NAMALWA (cell line): ENCODE measurements at regions not wholly inside any gene's neighbourhood (a gene's known extent, or its start where the extent isn't known, plus 50 kb on each side); places are given as distances from the start of the nearest gene placed in this dataset.

Experiments
- DNase-seq: peaks from one replicate; pipeline ENCODE4 v3.0.0-alpha.2; 2015; ENCODE audit warnings: low spot score

DNA sequence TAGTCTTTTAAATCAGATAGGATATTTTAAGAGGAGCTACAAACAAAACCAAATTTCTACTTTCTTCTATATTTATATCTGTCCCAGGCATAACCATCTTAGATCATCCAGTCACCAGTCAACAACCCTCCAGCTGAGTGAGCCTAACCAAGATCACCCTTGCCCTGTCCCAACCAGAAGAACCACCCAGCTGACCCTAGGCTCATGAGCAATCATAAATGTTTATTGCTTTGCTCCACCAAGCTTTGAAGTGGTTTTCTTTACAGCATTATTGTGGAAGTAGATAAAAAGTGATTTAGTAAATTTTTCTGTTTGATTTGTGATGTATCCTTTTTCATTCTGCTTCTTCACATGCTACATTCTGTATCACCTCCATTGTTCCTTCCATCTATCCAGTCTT is 167.2 kb upstream of the PIEZO2 start:
- no peak for DNase-seq

GRCh38 chr18:11310476-11311086 is 161.2 kb upstream of the PIEZO2 start:
- DNase-seq: peak; percentile 65

DNA sequence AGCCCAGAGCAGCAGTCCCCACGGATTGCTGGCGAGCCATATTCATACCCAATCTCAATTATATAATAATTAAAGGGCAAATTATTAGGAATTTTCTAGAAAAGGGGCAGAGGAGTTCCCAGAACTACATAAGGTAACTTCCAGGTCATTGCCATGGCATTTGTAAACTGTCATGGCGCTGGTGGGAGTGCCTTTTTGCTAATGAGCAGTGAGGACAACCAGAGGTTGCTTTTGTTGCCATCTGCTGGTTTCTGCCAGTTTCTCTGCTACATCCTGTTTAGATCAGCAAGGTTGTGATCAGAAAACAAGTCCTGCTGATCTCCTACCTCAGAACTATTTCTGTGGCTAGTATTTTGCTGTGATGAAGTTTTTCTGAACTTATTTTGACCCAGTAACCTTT is 159.8 kb upstream of the PIEZO2 start:
- peak; percentile 48 for DNase-seq

- no peak for DNase-seq
Observed at GRCh38 chr18:11308499-11308898, 159.1 kb upstream of the PIEZO2 start.

GRCh38 chr18:11307716-11308115 is 158.3 kb upstream of the PIEZO2 start:
- DNase-seq: no peak

DNA sequence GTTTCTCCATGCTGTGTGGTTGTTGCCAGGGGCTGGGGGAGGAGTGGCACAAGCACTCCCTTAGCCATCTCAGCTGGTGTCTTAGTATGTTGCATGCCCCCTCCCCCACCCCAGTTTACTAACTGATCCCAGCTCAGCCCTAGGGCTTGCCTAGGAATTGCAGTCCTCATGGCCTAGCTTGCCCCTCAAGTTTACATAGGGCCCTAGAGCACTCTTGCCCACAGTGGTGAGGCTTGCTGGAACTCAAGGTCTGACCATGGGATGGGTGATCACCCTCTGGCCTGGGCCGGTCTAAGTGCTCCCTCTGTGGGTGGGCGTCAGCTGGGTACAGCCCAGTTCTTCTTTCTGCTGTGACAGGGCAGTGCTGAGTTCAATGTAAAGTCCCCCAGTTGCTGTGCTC is 156.1 kb upstream of the PIEZO2 start:
- DNase-seq: no peak

DNA sequence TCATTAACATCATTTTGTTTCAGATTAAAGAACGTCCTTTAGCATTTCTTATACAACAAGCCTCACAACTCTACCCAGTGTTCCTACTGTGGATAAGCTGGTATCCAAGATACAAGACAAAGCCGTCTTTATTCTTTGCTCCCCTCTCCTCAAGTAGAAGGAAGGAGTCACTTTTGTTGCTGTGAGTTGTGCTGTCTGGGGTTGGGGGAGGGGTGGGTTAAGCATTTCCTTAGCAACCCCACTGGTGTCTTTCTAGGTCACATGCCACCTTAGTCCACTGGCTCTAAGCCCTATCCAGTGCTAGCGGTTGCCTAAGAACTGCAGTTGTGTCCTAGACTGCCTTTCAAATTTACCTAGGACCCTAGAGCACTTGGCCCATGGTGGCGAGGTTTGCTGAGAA is 155.6 kb upstream of the PIEZO2 start:
- no peak for DNase-seq

GRCh38 chr18:11296946-11297345 is 147.6 kb upstream of the PIEZO2 start:
- no peak for DNase-seq

GRCh38 chr18:11293794-11294193 is 144.4 kb upstream of the PIEZO2 start:
- no peak for DNase-seq

DNA sequence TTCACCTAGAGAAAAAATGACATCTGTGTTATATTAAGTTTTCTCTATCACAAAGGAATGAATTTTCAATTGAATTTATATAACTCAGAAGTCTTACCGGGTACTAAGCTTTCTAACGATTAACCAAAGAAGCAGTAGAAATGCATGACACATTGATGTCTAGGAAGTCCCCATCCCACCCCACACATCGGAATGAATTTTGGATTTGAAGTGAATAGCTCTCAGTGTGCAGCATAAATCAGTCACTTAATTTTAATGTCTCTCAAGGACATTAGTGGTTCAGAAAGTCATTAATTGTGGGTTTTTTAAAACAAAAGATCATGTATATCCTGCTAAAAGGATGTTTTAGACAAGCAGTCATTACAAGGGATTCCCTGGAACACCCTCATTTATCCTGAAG is 141.4 kb upstream of the PIEZO2 start:
- DNase-seq: no peak

- DNase-seq: no peak
Observed at GRCh38 chr18:11289248-11289647, 139.9 kb upstream of the PIEZO2 start.

GRCh38 chr18:11288401-11288800 is 139.0 kb upstream of the PIEZO2 start:
- no peak for DNase-seq

GRCh38 chr18:11286431-11286830 is 137.1 kb upstream of the PIEZO2 start:
- no peak for DNase-seq

DNA sequence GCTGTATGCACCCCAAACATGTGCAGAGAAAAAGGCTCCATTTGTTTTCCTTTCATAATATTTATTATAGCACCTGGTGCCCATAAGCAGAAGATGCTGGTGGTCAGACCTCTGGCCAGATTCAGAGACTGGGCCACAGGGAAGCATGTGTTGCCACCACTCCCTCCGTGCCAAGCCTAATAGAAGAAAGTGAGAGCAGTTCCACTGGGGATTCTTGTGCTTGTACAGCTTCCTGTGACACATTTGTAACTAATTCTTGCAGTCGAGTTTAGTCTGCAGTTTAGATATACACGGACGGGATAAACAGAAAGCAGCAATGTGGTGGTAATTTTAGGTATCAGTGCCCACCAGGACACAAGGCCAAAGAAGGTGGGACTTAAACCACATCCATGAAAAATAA is 135.4 kb upstream of the PIEZO2 start:
- DNase-seq: no peak

GRCh38 chr18:11284349-11284748 is 135.0 kb upstream of the PIEZO2 start:
- no peak for DNase-seq

- no peak for DNase-seq
Observed at GRCh38 chr18:11283479-11284161, 134.3 kb upstream of the PIEZO2 start.

- no peak for DNase-seq
Observed at GRCh38 chr18:11279461-11279860, 130.1 kb upstream of the PIEZO2 start.

GRCh38 chr18:11276678-11277077 is 127.3 kb upstream of the PIEZO2 start:
- DNase-seq: no peak

GRCh38 chr18:11274144-11274794 is 124.9 kb upstream of the PIEZO2 start:
- DNase-seq: no peak

DNA sequence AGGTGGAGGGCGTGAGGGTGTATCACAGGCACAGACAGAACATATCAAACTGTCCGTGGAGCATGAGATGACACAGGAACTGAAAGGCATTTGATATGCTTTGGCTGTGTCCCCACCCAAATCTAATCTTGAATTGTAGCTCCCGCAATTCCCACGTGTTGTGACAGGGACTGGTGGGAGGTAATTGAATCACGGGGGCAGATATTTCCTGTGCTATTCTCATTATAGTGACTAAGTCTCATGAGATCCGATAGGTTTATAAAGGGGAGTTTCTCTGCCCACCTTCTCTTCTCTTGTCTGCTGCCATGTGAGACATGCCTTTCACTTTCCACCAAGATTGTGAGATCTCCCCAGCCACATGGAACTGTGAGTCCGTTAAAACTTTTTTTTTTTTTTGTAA is 123.1 kb upstream of the PIEZO2 start:
- DNase-seq: no peak

DNA sequence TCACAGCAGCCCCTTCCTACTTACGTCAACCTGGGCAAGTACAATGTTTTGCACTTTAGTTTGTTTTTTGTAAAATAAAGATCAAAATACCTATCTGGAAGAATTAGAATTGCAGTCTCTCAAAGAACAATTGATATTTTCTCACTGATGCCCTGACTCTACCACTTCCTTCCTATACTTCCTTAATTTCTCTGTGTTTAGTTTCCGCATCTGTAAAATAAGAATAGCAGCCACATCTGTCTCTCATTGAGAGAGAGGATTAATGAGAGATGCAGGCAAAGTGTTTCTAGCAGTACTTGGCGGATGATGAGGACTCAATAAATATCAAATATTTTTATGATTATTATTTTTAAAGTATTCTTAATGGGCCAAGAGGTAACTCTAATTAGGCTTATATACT is 122.6 kb upstream of the PIEZO2 start:
- no peak for DNase-seq

DNA sequence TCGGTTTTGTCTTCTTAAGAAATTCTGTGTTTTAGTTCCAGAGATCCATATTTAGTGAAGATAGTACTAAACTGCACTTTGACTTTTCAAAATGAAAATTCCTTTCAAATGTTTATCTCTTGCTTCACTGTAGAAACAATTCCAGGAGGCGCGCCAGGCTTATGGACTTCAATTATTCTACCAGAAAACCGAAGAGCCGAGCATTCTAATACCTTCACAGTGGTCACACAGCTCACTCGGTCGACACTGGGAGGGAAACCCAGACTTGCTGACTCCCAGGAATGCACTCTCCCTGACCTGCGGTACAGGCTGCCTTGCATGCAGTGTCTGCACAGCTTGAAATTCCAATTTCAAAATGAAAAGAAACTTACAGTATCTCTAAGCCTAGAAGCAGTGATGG is 119.9 kb upstream of the PIEZO2 start:
- DNase-seq: no peak

DNA sequence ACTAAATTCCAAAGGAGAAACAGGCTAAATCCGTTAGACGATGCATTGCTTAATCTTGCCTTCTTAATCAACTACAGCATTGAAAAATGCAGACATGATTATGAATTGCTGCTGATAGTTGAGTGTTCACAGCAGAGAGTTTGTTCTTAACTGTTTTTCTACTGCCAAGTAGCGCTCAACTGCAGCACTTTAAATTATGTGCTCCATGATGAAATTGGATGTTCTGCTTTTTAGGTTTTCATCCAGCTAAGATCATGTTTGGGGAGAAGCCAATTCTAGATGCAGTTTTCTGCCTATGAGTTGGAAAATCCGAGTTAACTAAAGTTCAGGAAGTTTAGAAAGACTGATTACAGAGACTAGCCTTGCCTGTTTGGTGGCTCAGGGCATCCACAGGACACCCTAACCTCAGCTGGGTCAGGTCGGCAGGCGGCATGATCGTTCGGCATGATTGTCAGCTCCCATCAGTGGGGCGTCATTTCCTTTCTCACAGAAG is 119.4 kb upstream of the PIEZO2 start:
- DNase-seq: no peak

DNA sequence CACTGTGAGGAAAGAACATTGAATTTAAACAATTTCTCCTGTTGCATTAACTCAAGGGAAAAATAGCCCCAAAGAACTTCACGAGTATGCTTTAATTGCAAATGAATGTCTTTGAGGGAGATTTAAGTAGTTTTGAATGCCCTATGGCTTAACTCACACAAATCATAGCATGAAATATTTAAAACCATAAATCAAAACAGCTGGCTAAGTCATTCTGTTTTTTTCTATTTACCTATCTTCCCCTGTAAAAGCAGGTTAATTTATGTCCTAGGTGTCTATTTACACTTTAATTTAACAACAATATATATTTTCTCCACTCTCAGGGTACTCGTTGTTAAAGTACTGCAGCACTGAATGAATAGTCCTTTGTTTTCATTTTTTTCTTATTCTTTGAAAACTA is 118.8 kb upstream of the PIEZO2 start:
- no peak for DNase-seq
